Astrocyte of the cerebellum (primary cell): ENCODE measurements at regions not wholly inside any gene's neighbourhood (a gene's known extent, or its start where the extent isn't known, plus 50 kb on each side); places are given as distances from the start of the nearest gene placed in this dataset.

Experiments used
- DNase-seq: peaks from one replicate; pipeline ENCODE4 v3.0.0-alpha.2; 2011; ENCODE audit warnings: low read depth
- H3K4me3 ChIP-seq: 2 replicates; pipeline ENCODE4 v1.5.1; 2011; ENCODE audit warnings: mild to moderate bottlenecking, low read depth, low read length, moderate library complexity
- in situ Hi-C: cut with HindIII; loops from 2 replicates; pipeline ENCODE4 v1.10.0; 2017; ENCODE audit warnings: low sequenced_read_pairs
- TF ChIP-seq, protein P1 (sequence below): IDR thresholded peaks from 2 replicates; pipeline ENCODE4 v1.5.1; 2012; ENCODE audit warnings: low read length, low read depth, moderate library complexity, mild to moderate bottlenecking; ENCODE audit errors: missing control alignments

DNA sequence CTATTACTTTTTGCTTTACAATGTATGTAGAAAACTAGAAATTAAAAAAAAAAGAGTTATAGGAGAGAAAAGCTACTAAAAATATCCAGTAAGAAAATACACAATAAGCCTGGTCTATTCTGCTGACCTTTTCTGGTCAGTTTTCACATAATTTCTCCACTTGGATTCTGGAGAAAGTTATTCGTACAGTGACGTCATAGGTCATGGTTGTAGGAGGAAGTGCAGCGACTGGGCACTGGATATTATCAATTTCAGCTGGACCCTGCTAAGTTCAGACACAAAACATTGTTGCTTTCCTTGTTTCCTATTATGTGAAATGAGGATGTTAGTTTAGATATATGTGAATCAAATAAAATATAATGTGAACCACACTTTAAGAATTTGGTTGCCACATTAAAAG, 201.2 kb downstream of the MTRR start:
- no peak for DNase-seq
- TF ChIP-seq, protein P1, sequence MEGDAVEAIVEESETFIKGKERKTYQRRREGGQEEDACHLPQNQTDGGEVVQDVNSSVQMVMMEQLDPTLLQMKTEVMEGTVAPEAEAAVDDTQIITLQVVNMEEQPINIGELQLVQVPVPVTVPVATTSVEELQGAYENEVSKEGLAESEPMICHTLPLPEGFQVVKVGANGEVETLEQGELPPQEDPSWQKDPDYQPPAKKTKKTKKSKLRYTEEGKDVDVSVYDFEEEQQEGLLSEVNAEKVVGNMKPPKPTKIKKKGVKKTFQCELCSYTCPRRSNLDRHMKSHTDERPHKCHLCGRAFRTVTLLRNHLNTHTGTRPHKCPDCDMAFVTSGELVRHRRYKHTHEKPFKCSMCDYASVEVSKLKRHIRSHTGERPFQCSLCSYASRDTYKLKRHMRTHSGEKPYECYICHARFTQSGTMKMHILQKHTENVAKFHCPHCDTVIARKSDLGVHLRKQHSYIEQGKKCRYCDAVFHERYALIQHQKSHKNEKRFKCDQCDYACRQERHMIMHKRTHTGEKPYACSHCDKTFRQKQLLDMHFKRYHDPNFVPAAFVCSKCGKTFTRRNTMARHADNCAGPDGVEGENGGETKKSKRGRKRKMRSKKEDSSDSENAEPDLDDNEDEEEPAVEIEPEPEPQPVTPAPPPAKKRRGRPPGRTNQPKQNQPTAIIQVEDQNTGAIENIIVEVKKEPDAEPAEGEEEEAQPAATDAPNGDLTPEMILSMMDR, result no peak
- in situ Hi-C loops, result no loop called here
- no peak overlapping the region for H3K4me3 ChIP-seq

DNA sequence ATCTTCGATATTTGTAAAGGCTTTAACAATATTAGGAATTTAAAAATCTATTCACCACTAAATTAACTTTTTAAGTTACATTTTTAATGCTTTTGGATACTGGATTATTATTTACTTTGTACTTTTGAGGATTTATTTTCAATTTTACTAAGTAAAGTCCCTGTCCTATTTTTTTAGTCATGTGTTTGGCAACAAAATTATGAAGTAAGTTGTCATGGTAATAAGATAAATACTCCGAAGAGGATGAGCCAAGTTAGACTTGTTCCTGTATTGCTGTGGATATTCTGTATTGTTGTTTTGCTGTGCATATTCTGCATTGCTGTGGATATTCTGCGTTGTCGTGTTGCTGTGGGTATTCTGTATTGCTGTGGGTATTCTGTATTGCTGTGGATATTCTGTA, 210.1 kb downstream of the MTRR start:
- in situ Hi-C loops, result no loop called here

DNA sequence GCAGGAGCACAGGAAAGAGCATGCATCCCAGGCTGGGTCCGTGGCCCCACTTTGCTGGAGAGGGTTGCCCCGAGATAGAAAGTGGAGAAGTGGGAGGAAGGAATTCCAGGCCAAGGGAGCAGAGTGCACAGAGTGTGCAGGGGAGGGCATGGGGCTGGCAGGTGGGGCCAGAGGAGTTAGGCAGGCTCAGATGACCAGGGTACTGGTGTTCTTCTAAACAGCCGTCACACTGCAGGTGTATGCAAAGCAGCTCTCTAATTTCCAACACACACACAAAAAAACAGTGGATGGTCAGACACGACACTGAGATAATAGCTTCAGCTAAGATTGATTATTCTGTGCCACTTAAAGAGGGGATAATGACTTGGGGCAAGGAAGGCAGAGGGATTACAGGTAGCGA, 212.2 kb downstream of the MTRR start:
- H3K4me3 ChIP-seq, result no peak overlapping the region
- TF ChIP-seq, protein P1, result no peak
- in situ Hi-C loops, result no loop called here
- DNase-seq, result no peak

More for the DNA sequence above, 210.1 kb downstream of the MTRR start:
- no peak overlapping the region for H3K4me3 ChIP-seq
- no peak for DNase-seq
- TF ChIP-seq, protein P1, result no peak

DNA sequence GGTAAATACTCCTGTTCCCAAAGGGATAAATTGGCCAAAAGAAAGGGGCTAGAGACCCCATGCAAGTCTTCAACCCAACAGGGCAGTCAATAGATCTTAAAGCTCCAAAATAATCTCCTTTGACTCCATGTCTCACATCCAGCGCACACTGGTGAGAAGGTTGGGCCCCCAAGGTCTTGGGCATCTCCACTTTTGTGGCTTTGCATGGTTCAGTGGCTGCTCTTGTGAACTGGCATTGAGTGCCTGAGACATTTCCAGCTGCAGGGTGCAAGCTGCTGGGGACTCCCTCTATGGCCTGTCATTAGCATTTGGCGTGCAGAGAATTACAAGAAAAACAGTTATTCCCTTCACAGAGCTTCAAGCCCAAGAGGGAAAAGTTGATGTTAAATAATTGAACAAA, 224.7 kb downstream of the MTRR start:
- H3K4me3 ChIP-seq, result no peak overlapping the region
- no peak for DNase-seq
- TF ChIP-seq, protein P1, result no peak
- in situ Hi-C loops, result no loop called here

DNA sequence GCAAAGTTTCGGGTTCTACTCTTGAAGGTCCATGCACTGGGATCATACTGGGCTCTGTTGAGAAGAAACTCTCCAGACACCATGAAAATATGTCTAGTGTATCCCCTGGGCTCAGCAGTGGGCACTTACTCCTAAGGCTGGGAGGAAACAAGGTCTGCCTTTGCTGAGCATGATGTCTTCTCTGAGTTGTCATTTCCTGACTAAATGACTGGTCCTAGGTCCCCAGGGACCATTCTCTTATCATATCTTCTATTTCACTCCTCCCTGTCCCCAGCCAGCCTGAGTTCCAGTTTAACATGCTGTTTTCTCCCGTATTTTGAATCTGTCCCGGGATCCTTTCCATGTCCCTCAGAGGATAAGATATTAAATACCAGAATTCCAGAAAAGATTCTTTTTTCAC, 225.4 kb downstream of the MTRR start:
- DNase-seq, result no peak
- in situ Hi-C loops, result no loop called here
- no peak overlapping the region for H3K4me3 ChIP-seq
- TF ChIP-seq, protein P1, result no peak

DNA sequence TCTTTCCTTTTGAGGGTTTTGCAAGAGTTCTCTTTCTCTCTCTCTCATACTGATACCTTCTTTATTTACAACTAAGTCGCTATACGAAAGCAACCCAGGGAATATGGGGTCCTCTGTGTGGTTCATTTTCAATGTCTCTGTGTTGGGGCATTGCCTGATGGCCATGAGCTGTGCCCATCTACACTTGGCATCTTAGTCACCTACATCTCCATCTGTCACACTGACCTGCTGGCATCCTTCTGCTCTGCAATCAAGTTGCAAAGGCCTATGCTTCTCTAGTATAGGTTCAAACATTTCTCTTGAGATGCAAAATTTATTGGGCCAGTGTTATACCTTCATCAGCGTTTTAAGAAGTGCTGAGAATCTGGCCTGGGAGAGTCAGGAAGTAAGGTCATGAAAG, 228.2 kb downstream of the MTRR start:
- H3K4me3 ChIP-seq, result no peak overlapping the region
- no peak for DNase-seq
- in situ Hi-C loops, result no loop called here
- TF ChIP-seq, protein P1, result no peak

DNA sequence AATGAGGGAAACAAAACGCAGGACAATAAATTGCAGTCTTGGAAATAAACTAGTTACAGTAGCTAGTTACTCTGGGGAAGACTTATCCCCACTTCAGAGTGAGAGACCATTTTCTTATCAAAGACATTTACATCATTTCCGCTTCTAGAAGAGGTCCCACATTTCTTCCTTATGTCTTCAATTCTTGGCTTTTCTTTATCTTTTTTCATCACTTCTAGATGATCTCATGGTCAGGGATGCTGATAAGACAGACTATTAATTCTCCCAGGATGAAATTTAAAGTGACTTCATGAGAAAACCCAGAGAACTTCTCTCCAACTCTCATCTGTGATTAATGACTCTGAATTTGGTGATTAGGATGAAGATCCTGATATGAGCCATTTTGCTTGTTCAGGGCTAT, 229.1 kb downstream of the MTRR start:
- in situ Hi-C loops, result no loop called here
- no peak for DNase-seq
- TF ChIP-seq, protein P1, result no peak
- no peak overlapping the region for H3K4me3 ChIP-seq
